PFSK-1 (cell line): ENCODE measurements at regions not wholly inside any gene's neighbourhood (a gene's known extent, or its start where the extent isn't known, plus 50 kb on each side); places are given as distances from the start of the nearest gene placed in this dataset.

Experiments used
- FOXP2 ChIP-seq: optimal IDR thresholded peaks from 2 replicates; pipeline ENCODE3; 2011; ENCODE audit warnings: borderline replicate concordance, control low read depth, inconsistent platforms; ENCODE audit not compliant: insufficient read depth; ENCODE audit errors: extremely low read length, extremely low read depth
- POLR2AphosphoS5 ChIP-seq: IDR thresholded peaks from 2 replicates; pipeline ENCODE4 v1.6.1; 2012; ENCODE audit warnings: low read depth, mild to moderate bottlenecking, control low read depth, low read length, moderate library complexity
- REST ChIP-seq, 2 experiments: IDR thresholded peaks; 2 replicates each; pipeline versions ENCODE4 v1.6.1 to v1.8.0; 2011 to 2012; ENCODE audit warnings: low read depth in 2 of 2, low read length in 2 of 2, control low read depth in 1 of 2, inconsistent platforms in 1 of 2, mild to moderate bottlenecking in 1 of 2, moderate library complexity in 1 of 2; ENCODE audit not compliant: insufficient read depth in 1 of 2
- SIN3A ChIP-seq: IDR thresholded peaks from 2 replicates; pipeline ENCODE4 v1.6.1; 2012; ENCODE audit warnings: mild to moderate bottlenecking, low read length, moderate library complexity, borderline replicate concordance; ENCODE audit not compliant: insufficient read depth
- TAF1 ChIP-seq: IDR thresholded peaks from 2 replicates; pipeline ENCODE4 v1.6.1; 2012; ENCODE audit warnings: low read length, control low read depth, borderline replicate concordance; ENCODE audit not compliant: insufficient read depth

- TF ChIP-seq SIN3A (no peak), POLR2AphosphoS5 (no peak), FOXP2 (no peak), TAF1 (no peak), REST (IDR thresholded peaks at IDR 0.05; ENCODE audit: insufficient read depth in 1 of 2, low read depth in 2 of 2, low read length in 2 of 2) (no peak)
These were observed 322.3 kb downstream of the DUSP10 start for GRCh38 chr1:221419513-221420095.

- no peak for TF ChIP-seq REST (IDR thresholded peaks at IDR 0.05; ENCODE audit: insufficient read depth in 1 of 2, low read depth in 2 of 2, low read length in 2 of 2)
- TF ChIP-seq TAF1, result no peak
- no peak for TF ChIP-seq POLR2AphosphoS5
- no peak for TF ChIP-seq SIN3A
- TF ChIP-seq FOXP2, result no peak
These were observed 312.6 kb downstream of the DUSP10 start for GRCh38 chr1:221429264-221429663.

GRCh38 chr1:221430152-221430960, 311.5 kb downstream of the DUSP10 start:
- TF ChIP-seq FOXP2 (no peak), REST (IDR thresholded peaks at IDR 0.05; ENCODE audit: insufficient read depth in 1 of 2, low read depth in 2 of 2, low read length in 2 of 2) (no peak), POLR2AphosphoS5 (no peak), SIN3A (no peak), TAF1 (no peak)

GRCh38 chr1:221431068-221431651, 310.7 kb downstream of the DUSP10 start:
- TF ChIP-seq SIN3A, result no peak
- TF ChIP-seq REST (IDR thresholded peaks at IDR 0.05; ENCODE audit: insufficient read depth in 1 of 2, low read depth in 2 of 2, low read length in 2 of 2), result no peak
- no peak for TF ChIP-seq POLR2AphosphoS5
- no peak for TF ChIP-seq TAF1
- no peak for TF ChIP-seq FOXP2
